Mesenchymal stem cell (in vitro differentiated cells and primary cell): ENCODE measurements at regions not wholly inside any gene's neighbourhood (a gene's known extent, or its start where the extent isn't known, plus 50 kb on each side); places are given as distances from the start of the nearest gene placed in this dataset.

ENCODE experiments used
- DNase-seq: peaks from one replicate; pipeline ENCODE4 v3.0.0-alpha.2; 2013
- H2AFZ ChIP-seq: one replicate; pipeline ENCODE4 v1.6.1; 2013; ENCODE audit warnings: low read depth, mild to moderate bottlenecking, control low read depth, inconsistent platforms, low read length, moderate library complexity
- H2AK5ac ChIP-seq: 2 replicates; pipeline ENCODE4 v1.6.1; 2013; ENCODE audit warnings: low read length, moderate library complexity, mild to moderate bottlenecking, inconsistent platforms; ENCODE audit not compliant: severe bottlenecking
- H2BK120ac ChIP-seq: one replicate; pipeline ENCODE4 v1.6.1; 2013; ENCODE audit warnings: low read depth, mild to moderate bottlenecking, inconsistent platforms, low read length, moderate library complexity
- H2BK12ac ChIP-seq, 2 experiments: one replicate each; pipeline ENCODE4 v1.6.1; 2013; ENCODE audit warnings: inconsistent platforms in 2 of 2, low read length in 2 of 2, mild to moderate bottlenecking in 2 of 2, moderate library complexity in 2 of 2, control low read depth in 1 of 2
- H2BK15ac ChIP-seq: one replicate; pipeline ENCODE4 v1.6.1; 2013; ENCODE audit warnings: mild to moderate bottlenecking, low read depth, inconsistent platforms; ENCODE audit not compliant: poor library complexity, severe bottlenecking
- H2BK5ac ChIP-seq: 2 replicates; pipeline ENCODE4 v1.6.1; 2013; ENCODE audit warnings: low read depth, mild to moderate bottlenecking, low read length, control low read depth, inconsistent platforms; ENCODE audit not compliant: poor library complexity, severe bottlenecking
- H3K14ac ChIP-seq, 2 experiments: one replicate each; pipeline ENCODE4 v1.6.1; 2013; ENCODE audit warnings: inconsistent platforms in 2 of 2, low read length in 2 of 2, control low read depth in 1 of 2, mild to moderate bottlenecking in 1 of 2, moderate library complexity in 1 of 2
- H3K18ac ChIP-seq, 2 experiments: one replicate each; pipeline ENCODE4 v1.6.1; 2013; ENCODE audit warnings: inconsistent platforms in 2 of 2, low read length in 2 of 2, control low read depth in 1 of 2, low read depth in 1 of 2, mild to moderate bottlenecking in 1 of 2
- H3K23ac ChIP-seq, 2 experiments: one replicate each; pipeline ENCODE4 v1.6.1; 2013; ENCODE audit warnings: inconsistent platforms in 2 of 2, low read length in 2 of 2, mild to moderate bottlenecking in 2 of 2, moderate library complexity in 2 of 2, control low read depth in 1 of 2
- H3K27ac ChIP-seq: 2 replicates; pipeline ENCODE4 v1.5.1; 2013; ENCODE audit warnings: mild to moderate bottlenecking, moderate library complexity, low read length, control low read depth, inconsistent platforms; ENCODE audit not compliant: poor library complexity, severe bottlenecking
- H3K27me3 ChIP-seq, 2 experiments: 2 replicates each; pipeline versions ENCODE4 v1.6.1 to v1.7.0; 2013; ENCODE audit warnings: low read length in 2 of 2, mild to moderate bottlenecking in 2 of 2, moderate library complexity in 2 of 2, control low read depth in 1 of 2, inconsistent platforms in 1 of 2; ENCODE audit not compliant: control insufficient read depth in 1 of 2, insufficient read depth in 1 of 2
- H3K36me3 ChIP-seq, 2 experiments: 2 replicates each; pipeline versions ENCODE4 v1.6.1 to v1.7.0; 2013; ENCODE audit warnings: low read length in 2 of 2, control low read depth in 1 of 2, inconsistent platforms in 1 of 2, low read depth in 1 of 2, mild to moderate bottlenecking in 1 of 2; ENCODE audit not compliant: insufficient read depth in 2 of 2, control insufficient read depth in 1 of 2
- H3K4ac ChIP-seq, 2 experiments: one replicate each; pipeline ENCODE4 v1.6.1; 2013; ENCODE audit warnings: inconsistent platforms in 2 of 2, low read length in 2 of 2, mild to moderate bottlenecking in 2 of 2, moderate library complexity in 2 of 2, control low read depth in 1 of 2, low read depth in 1 of 2
- H3K4me1 ChIP-seq: 2 replicates; pipeline ENCODE4 v1.6.1; 2013; ENCODE audit warnings: low read depth, low read length, control low read depth; ENCODE audit not compliant: control insufficient read depth, insufficient read depth
- H3K4me2 ChIP-seq: 2 replicates; pipeline ENCODE4 v1.6.1; 2013; ENCODE audit warnings: low read length, mild to moderate bottlenecking, inconsistent platforms; ENCODE audit not compliant: poor library complexity, severe bottlenecking
- H3K4me3 ChIP-seq, 2 experiments: 2 replicates each; pipeline versions ENCODE4 v1.5.1 to v1.7.0; 2013; ENCODE audit warnings: low read length in 2 of 2, mild to moderate bottlenecking in 2 of 2, control low read depth in 1 of 2, low read depth in 1 of 2; ENCODE audit not compliant: insufficient read depth in 1 of 2
- H3K79me1 ChIP-seq: replicated peaks from 2 replicates; pipeline ENCODE4 v1.6.1; 2013; ENCODE audit warnings: mild to moderate bottlenecking, control low read depth, low read length, inconsistent platforms; ENCODE audit not compliant: poor library complexity, severe bottlenecking
- H3K9ac ChIP-seq: 2 replicates; pipeline ENCODE4 v1.7.0; 2013; ENCODE audit warnings: mild to moderate bottlenecking, low read length, moderate library complexity
- H3K9me3 ChIP-seq: 2 replicates; pipeline ENCODE4 v1.7.0; 2013; ENCODE audit warnings: mild to moderate bottlenecking, low read length; ENCODE audit not compliant: control insufficient read depth
- H4K8ac ChIP-seq: one replicate; pipeline ENCODE4 v1.6.1; 2013; ENCODE audit warnings: inconsistent platforms, mild to moderate bottlenecking, low read length, moderate library complexity
- H4K91ac ChIP-seq: one replicate; pipeline ENCODE4 v1.6.1; 2013; ENCODE audit warnings: mild to moderate bottlenecking, low read length, inconsistent platforms
- WGBS: methylation state at CpG from one replicate; pipeline ENCODE4 v1.1.7; 2013; ENCODE audit warnings: mixed read lengths; 5-methylcytosine and 5-hydroxymethylcytosine counted together

DNA sequence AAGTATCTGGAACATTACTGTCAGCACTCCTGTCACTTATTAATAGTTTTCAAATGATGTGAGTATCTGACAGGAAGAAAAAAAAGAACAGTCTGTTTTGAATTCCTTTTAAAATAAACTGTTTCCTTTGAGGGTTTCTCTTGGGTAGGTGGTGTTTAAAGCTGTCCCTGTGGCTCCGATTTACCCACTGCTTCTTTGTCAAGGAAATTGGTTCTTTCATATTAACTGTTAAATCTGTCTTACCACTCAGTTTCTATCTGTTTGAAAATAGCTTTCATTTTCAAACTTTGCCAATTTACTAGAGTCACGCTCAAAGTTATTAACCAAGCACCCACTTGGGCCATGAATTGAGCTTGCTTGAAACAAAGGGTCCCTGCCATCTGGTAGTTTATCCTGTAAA, 614.6 kb upstream of the NXPH2 start:
- H3K27ac ChIP-seq = no peak overlapping the region
- no peak overlapping the region for H2BK15ac ChIP-seq
- H3K18ac ChIP-seq = no peak overlapping the region
- no peaks in the 10 kb centered on the region for H3K36me3 ChIP-seq
- no peaks in the 10 kb centered on the region for H3K4me1 ChIP-seq
- no peak overlapping the region for H3K9ac ChIP-seq
- H3K23ac ChIP-seq = no peak overlapping the region
- H3K4me3 ChIP-seq = no peak overlapping the region
- H3K79me1 ChIP-seq = no peaks in the 10 kb centered on the region
- no peaks in the 10 kb centered on the region for H3K9me3 ChIP-seq
- no peak overlapping the region for H3K4ac ChIP-seq
- no peak overlapping the region for H4K8ac ChIP-seq
- 87% methylated on average over 2 of the region's 2 CpGs for WGBS
- no peaks in the 10 kb centered on the region for H3K27me3 ChIP-seq
- H2BK5ac ChIP-seq = no peak overlapping the region
- H2AFZ ChIP-seq = no peak overlapping the region
- H3K14ac ChIP-seq = no peak overlapping the region
- H2BK120ac ChIP-seq = no peak overlapping the region
- H3K4me2 ChIP-seq = no peak overlapping the region
- no peak overlapping the region for H2BK12ac ChIP-seq
- H2AK5ac ChIP-seq = no peak overlapping the region
- H4K91ac ChIP-seq = no peak overlapping the region
- no peak for DNase-seq

- WGBS = 100% methylated on average over 2 of the region's 2 CpGs
- Histone ChIP-seq H3K79me1 (no peaks in the 10 kb centered on the region), H3K14ac (no peak overlapping the region), H3K4ac (no peak overlapping the region), H2BK15ac (no peak overlapping the region), H3K9ac (no peak overlapping the region), H3K18ac (no peak overlapping the region), H2BK5ac (no peak overlapping the region), H3K27ac (no peak overlapping the region), H2BK12ac (no peak overlapping the region), H2BK120ac (no peak overlapping the region), H3K23ac (no peak overlapping the region), H3K4me1 (no peaks in the 10 kb centered on the region), H3K4me2 (no peak overlapping the region), H3K9me3 (no peaks in the 10 kb centered on the region), H3K27me3 (no peaks in the 10 kb centered on the region), H2AFZ (no peak overlapping the region), H4K91ac (no peak overlapping the region), H4K8ac (no peak overlapping the region), H2AK5ac (no peak overlapping the region), H3K36me3 (no peaks in the 10 kb centered on the region), H3K4me3 (no peak overlapping the region)
- DNase-seq = no peak
Measured at GRCh38 chr2:139389391-139389790, 609.2 kb upstream of the NXPH2 start.

GRCh38 chr2:139386401-139386800, 606.2 kb upstream of the NXPH2 start:
- H2AK5ac ChIP-seq = no peak overlapping the region
- no peaks in the 10 kb centered on the region for H3K27me3 ChIP-seq
- H2BK5ac ChIP-seq = no peak overlapping the region
- H3K23ac ChIP-seq = no peak overlapping the region
- H3K4me3 ChIP-seq = no peak overlapping the region
- H4K8ac ChIP-seq = no peak overlapping the region
- no peak overlapping the region for H3K14ac ChIP-seq
- no peak overlapping the region for H2BK12ac ChIP-seq
- H2AFZ ChIP-seq = no peak overlapping the region
- H3K36me3 ChIP-seq = no peaks in the 10 kb centered on the region
- H3K18ac ChIP-seq = no peak overlapping the region
- H3K4ac ChIP-seq = no peak overlapping the region
- no peaks in the 10 kb centered on the region for H3K9me3 ChIP-seq
- H3K4me1 ChIP-seq = no peaks in the 10 kb centered on the region
- H3K4me2 ChIP-seq = no peak overlapping the region
- no peaks in the 10 kb centered on the region for H3K79me1 ChIP-seq
- no peak overlapping the region for H2BK120ac ChIP-seq
- DNase-seq = no peak
- H2BK15ac ChIP-seq = no peak overlapping the region
- WGBS = 97% methylated on average over 1 of the region's 1 CpG
- no peak overlapping the region for H3K9ac ChIP-seq
- H4K91ac ChIP-seq = no peak overlapping the region
- no peak overlapping the region for H3K27ac ChIP-seq

- no peak for DNase-seq
- Histone ChIP-seq H3K36me3 (no peaks in the 10 kb centered on the region), H3K18ac (no peak overlapping the region), H3K4me2 (no peak overlapping the region), H3K9ac (no peak overlapping the region), H3K27ac (no peak overlapping the region), H2BK12ac (no peak overlapping the region), H3K14ac (no peak overlapping the region), H4K91ac (no peak overlapping the region), H2BK5ac (no peak overlapping the region), H3K4ac (no peak overlapping the region), H3K4me1 (no peaks in the 10 kb centered on the region), H3K9me3 (no peaks in the 10 kb centered on the region), H3K79me1 (no peaks in the 10 kb centered on the region), H3K23ac (no peak overlapping the region), H3K27me3 (no peaks in the 10 kb centered on the region), H3K4me3 (no peak overlapping the region), H2AK5ac (no peak overlapping the region), H2BK120ac (no peak overlapping the region), H4K8ac (no peak overlapping the region), H2BK15ac (no peak overlapping the region), H2AFZ (no peak overlapping the region)
Measured at GRCh38 chr2:139383532-139383931, 603.3 kb upstream of the NXPH2 start.
